Duodenal mucosa (tissue), 2 donors: ENCODE measurements at regions not wholly inside any gene's neighbourhood (a gene's known extent, or its start where the extent isn't known, plus 50 kb on each side); places are given as distances from the start of the nearest gene placed in this dataset.

ENCODE experiments used
- H3K27ac ChIP-seq: one replicate; pipeline ENCODE4 v1.7.0; 2013; ENCODE audit warnings: low read depth, low read length
- H3K27me3 ChIP-seq, 2 donors: one replicate each; pipeline ENCODE4 v1.7.0; 2013; ENCODE audit warnings: low read length in 2 of 2, control low read depth in 1 of 2; ENCODE audit not compliant: insufficient read depth in 2 of 2, control insufficient read depth in 1 of 2
- H3K36me3 ChIP-seq, 2 donors: one replicate each; pipeline ENCODE4 v1.7.0; 2013; ENCODE audit warnings: low read length in 2 of 2, control low read depth in 1 of 2; ENCODE audit not compliant: insufficient read depth in 2 of 2, control insufficient read depth in 1 of 2
- H3K4me1 ChIP-seq, 2 donors: one replicate each; pipeline ENCODE4 v1.7.0; 2013; ENCODE audit warnings: low read length in 2 of 2, control low read depth in 1 of 2; ENCODE audit not compliant: insufficient read depth in 2 of 2, control insufficient read depth in 1 of 2
- H3K4me3 ChIP-seq, 2 donors: one replicate each; pipeline ENCODE4 v1.7.0; 2013; ENCODE audit warnings: low read length in 2 of 2, low read depth in 1 of 2
- H3K9ac ChIP-seq, 2 donors: one replicate each; pipeline ENCODE4 v1.7.0; 2013; ENCODE audit warnings: low read length in 2 of 2, low read depth in 1 of 2
- H3K9me3 ChIP-seq, 2 donors: one replicate each; pipeline ENCODE4 v1.7.0; 2013; ENCODE audit warnings: low read length in 2 of 2, control low read depth in 1 of 2; ENCODE audit not compliant: control insufficient read depth in 1 of 2

DNA sequence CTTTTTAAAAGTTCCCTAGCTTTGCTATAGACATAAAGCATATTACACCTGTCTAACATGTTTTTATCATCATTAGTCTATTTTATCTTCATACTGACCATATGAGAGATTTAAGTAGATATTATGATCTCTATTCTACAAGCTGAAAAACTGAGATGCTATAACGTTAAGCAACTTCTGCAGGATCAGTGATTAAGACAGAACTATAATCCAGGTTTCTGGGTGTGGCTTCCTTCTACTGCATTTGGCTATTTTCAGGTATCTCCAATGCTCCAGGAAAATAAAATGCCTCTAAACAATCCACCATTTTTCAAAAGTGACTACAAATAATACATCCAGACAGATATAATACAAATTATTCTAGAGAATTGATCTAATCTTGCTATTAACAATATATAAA, 53.4 kb downstream of the RGS2 start:
- no peaks in the 10 kb centered on the region for H3K36me3 ChIP-seq
- H3K27ac ChIP-seq = no peak overlapping the region
- H3K27me3 ChIP-seq = no peaks in the 10 kb centered on the region
- H3K9me3 ChIP-seq = no peaks in the 10 kb centered on the region
- no peak overlapping the region for H3K4me3 ChIP-seq
- peaks cover 0 to 5% of the 10 kb centered on the region in 2 donors for H3K4me1 ChIP-seq
- no peak overlapping the region for H3K9ac ChIP-seq

DNA sequence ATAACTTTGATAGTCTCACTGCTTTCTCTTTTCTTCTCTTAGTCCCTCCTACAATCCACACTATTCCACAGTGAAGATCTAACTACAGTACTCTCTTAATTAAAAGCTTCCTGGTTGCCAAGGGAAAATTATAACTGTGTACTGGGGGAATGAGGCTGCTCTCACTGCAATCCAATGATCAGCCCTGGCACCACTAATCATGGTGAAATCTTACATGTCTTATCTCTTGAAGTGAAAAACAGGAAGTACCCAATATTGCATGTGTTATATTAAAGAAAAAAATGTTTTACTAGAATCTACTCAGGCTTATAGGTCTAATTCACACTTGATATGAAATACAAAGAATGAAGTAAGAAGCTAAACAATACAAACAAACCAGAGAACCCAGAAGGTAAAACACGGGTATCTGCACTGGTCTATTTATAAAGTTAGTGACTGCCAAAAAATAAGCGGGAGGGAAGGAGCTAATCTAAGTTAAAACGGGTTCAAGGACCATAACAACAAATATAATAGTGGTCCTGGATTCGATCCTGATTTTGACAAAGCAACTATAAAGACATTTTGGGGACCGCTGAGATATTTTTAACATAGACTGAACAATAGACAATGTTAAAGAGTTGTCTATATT, 57.5 kb downstream of the RGS2 start:
- Histone ChIP-seq H3K4me3 (no peak overlapping the region), H3K9me3 (no peaks in the 10 kb centered on the region), H3K27ac (no peak overlapping the region), H3K36me3 (no peaks in the 10 kb centered on the region), H3K9ac (no peak overlapping the region), H3K27me3 (no peaks in the 10 kb centered on the region), H3K4me1 (no peaks in the 10 kb centered on the region)

DNA sequence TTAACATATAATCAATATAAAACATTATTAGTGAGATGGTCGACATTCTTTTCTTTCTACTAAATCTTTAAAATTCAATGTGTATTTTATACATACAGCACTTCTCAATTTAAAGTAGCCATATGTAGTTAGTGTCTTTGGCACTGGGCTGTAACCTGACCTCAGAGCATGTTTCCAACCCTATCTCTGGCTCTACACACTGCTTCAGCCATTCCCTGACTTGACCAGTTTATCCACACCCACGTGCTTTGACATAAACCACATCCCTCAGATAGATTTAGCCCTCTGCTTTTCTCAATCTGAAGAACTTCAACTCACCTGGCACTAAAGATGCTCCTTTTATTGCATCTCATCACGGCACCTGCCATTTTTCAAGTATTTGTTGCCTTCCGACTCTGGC, 58.3 kb downstream of the RGS2 start:
- no peaks in the 10 kb centered on the region for H3K36me3 ChIP-seq
- no peaks in the 10 kb centered on the region for H3K4me1 ChIP-seq
- H3K9me3 ChIP-seq = no peaks in the 10 kb centered on the region
- H3K27ac ChIP-seq = no peak overlapping the region
- H3K27me3 ChIP-seq = no peaks in the 10 kb centered on the region
- no peak overlapping the region for H3K9ac ChIP-seq
- H3K4me3 ChIP-seq = no peak overlapping the region

DNA sequence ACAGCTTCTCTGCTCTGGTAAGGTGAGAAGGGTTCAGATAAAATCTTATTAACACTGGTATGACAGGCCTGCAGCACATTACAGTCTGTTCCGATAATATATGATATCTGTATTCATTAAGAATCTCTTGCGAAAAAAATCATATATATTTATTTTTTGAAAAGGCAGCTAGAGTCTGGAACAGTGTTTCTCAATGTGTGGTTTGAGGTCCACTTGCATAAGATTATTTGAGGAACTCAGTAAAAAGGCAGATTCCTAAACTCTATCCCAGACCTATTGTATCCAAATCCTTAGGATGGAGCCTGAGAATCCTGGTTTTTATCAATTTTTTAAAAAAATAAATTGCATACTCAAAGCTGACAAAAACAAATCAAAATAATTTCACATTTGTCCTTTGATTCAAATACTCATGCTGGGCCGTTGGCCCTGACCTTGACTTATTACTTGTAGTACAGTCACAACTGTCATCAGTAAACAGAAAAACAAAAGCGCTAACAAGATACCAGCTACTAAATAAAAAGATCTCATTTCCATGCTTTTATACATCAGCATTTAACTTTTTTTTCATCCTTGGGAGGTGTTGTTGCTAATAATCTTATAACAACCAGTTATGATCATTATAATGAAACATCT, 60.6 kb downstream of the RGS2 start:
- Histone ChIP-seq H3K9ac (no peak overlapping the region), H3K27me3 (no peaks in the 10 kb centered on the region), H3K36me3 (no peaks in the 10 kb centered on the region), H3K27ac (no peak overlapping the region), H3K9me3 (no peaks in the 10 kb centered on the region), H3K4me1 (no peaks in the 10 kb centered on the region), H3K4me3 (no peak overlapping the region)

DNA sequence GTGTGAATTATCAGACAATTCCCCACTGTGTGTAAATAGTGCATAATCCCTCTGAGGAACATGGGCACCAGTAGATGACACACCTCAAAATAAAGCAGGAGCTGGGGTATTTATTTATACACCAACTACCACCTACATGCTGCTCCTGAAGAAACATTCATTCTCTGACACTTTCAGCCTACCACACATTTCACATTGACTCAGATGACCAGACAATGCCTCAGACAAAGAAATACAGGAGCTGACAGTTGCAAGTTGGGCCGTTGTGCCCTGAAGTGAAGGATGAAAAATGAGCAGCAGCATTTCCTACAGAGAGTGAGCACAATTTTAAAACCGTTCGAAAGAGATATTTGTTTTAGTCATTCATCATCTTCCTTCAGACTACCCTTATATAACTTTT, 63.2 kb downstream of the RGS2 start:
- Histone ChIP-seq H3K4me3 (no peak overlapping the region), H3K27ac (no peak overlapping the region), H3K36me3 (no peaks in the 10 kb centered on the region), H3K4me1 (no peaks in the 10 kb centered on the region), H3K27me3 (no peaks in the 10 kb centered on the region), H3K9me3 (no peaks in the 10 kb centered on the region), H3K9ac (no peak overlapping the region)

DNA sequence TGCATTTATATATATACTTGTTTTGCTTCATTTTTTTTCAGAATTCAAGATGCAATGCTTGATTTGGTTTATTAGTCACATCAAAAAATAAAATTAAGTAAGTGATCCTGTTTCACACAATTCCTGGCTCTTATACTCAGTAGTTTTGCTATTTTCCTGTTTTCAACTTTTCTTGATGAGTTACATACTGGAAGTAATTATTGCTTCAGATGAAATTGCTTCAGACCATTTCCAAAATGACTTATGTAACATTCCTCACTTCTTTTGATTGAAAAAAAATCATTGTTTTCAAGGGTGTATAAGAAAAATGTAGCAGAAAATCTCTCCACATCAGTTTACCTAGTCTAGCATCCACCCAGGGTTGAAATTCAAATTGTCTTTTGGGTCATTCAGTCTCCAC, 65.0 kb downstream of the RGS2 start:
- H3K27me3 ChIP-seq = no peaks in the 10 kb centered on the region
- H3K4me3 ChIP-seq = no peak overlapping the region
- no peaks in the 10 kb centered on the region for H3K9me3 ChIP-seq

DNA sequence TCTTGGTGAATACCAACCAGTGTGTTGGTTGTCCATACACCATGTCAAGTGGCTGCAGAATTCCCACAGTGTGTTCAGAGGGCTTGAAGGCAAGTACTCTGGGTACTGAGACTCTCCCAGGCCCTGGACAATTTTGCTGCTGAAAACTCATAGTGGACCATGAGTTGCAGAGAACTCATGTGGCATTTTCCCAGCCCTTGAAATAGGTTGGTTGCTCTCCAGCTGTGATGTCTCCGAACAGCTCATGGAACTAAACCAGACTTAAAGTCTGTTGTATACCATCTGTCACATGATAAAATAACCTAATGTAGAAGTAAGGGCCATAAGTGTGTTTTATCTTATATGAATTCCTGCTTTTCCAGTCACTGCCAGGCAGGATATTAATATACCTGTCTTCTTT, 67.8 kb downstream of the RGS2 start:
- Histone ChIP-seq H3K4me3 (no peak overlapping the region), H3K27ac (no peak overlapping the region), H3K36me3 (no peaks in the 10 kb centered on the region), H3K4me1 (no peaks in the 10 kb centered on the region), H3K27me3 (no peaks in the 10 kb centered on the region), H3K9ac (no peak overlapping the region), H3K9me3 (no peaks in the 10 kb centered on the region)

More for the DNA sequence above, 65.0 kb downstream of the RGS2 start:
- Histone ChIP-seq H3K9ac (no peak overlapping the region), H3K27ac (no peak overlapping the region), H3K4me1 (no peaks in the 10 kb centered on the region), H3K36me3 (no peaks in the 10 kb centered on the region)

DNA sequence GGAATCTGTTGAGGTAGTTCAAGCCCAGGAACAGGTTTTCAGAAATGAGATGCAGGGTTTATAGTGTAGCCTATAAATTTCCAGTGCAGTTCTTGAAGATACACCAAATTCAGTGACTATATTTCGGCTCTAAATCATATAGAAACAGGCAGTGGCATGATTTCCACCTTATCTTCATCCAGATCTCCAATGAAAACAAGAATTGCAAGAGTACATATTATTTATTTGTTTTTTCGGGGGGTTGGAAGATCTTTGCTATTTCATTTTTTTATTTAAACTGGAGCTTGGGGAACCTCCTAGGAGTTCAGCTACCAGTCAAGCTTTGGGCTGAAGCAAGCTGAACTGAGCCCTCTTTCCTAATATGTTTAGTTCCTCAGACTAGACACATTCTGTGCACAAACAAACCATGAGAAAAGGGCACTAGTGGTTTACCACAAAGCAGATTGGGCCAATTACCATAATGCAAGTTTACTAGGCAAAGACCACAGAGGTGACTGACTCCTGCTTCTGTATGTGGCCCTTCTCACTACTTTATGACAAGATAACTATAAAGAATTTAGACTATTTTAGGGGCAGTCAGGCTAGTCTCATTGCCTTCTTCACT, 68.5 kb downstream of the RGS2 start:
- H3K4me3 ChIP-seq = no peak overlapping the region
- H3K9ac ChIP-seq = no peak overlapping the region
- H3K27me3 ChIP-seq = no peaks in the 10 kb centered on the region
- H3K9me3 ChIP-seq = no peaks in the 10 kb centered on the region
- no peaks in the 10 kb centered on the region for H3K4me1 ChIP-seq
- no peak overlapping the region for H3K27ac ChIP-seq
- H3K36me3 ChIP-seq = no peaks in the 10 kb centered on the region

DNA sequence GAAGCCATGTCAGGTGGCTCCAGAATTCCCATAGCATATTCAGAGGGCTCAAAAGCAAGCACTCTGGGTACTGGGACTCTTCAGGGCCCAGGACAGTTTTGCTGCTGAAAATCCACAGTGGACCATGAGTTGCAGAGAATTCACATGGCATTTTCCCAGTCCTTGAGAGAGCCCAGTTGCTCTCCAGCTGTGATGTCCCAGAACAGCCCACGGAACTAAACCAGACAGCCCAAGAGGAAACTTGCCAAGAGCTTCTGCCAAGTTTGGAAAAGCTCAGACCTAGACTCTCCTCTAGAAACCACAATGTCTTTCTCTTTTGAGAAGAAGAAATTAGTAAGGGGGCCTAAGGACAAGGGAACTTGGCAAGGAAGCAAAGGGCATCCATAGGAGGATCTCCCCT, 69.4 kb downstream of the RGS2 start:
- H3K4me3 ChIP-seq = no peak overlapping the region
- no peaks in the 10 kb centered on the region for H3K9me3 ChIP-seq
- no peak overlapping the region for H3K9ac ChIP-seq
- no peaks in the 10 kb centered on the region for H3K36me3 ChIP-seq
- H3K27ac ChIP-seq = no peak overlapping the region
- no peaks in the 10 kb centered on the region for H3K27me3 ChIP-seq
- H3K4me1 ChIP-seq = no peaks in the 10 kb centered on the region

DNA sequence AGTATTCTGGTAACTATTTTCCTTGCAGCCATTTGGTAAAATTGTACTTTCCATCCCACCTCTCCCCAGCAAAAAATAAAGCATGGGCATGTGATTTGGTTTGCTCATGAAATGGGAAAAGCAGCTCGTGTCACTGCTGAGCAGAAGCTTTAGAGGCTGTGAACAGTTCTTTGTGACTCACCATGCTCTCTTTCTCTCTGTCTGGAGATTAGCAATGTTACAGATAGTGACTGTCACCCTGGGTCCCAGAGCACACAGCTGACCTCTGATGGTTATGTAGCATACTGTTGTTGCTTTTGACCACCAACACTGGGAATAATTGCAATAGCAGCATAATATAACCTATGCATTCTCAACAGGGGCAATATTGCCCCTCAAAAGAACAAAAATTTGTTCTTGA, 70.6 kb downstream of the RGS2 start:
- H3K36me3 ChIP-seq = no peaks in the 10 kb centered on the region
- H3K27me3 ChIP-seq = no peaks in the 10 kb centered on the region
- H3K9ac ChIP-seq = no peak overlapping the region
- H3K27ac ChIP-seq = no peak overlapping the region
- H3K4me3 ChIP-seq = no peak overlapping the region
- no peaks in the 10 kb centered on the region for H3K9me3 ChIP-seq
- no peaks in the 10 kb centered on the region for H3K4me1 ChIP-seq
